COLO829 (cell line): ENCODE measurements at regions not wholly inside any gene's neighbourhood (a gene's known extent, or its start where the extent isn't known, plus 50 kb on each side); places are given as distances from the start of the nearest gene placed in this dataset.

ENCODE experiments used
- DNase-seq: peaks from one replicate; pipeline ENCODE4 v3.0.0; 2012; ENCODE audit warnings: low spot score

DNA sequence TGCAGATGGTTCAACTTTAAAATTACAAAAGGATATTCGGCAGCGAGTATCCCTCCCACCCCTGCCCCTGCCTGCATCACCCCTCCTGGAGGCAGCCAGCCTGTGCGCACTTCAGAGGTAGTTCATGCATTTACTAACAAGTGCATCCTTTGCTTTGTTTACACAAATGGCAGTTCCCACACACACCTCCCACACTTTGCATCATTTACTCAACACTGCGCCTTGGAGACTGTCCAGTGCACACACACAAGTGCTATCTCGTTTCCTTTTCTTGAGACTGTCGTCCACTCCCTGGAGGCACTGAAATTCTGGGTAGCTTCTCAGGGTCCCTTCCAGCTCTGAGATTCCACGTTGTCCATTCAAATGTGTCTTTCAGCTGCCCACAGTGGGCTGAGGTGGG lies 53.1 kb upstream of the VSX1 start:
- no peak for DNase-seq

DNA sequence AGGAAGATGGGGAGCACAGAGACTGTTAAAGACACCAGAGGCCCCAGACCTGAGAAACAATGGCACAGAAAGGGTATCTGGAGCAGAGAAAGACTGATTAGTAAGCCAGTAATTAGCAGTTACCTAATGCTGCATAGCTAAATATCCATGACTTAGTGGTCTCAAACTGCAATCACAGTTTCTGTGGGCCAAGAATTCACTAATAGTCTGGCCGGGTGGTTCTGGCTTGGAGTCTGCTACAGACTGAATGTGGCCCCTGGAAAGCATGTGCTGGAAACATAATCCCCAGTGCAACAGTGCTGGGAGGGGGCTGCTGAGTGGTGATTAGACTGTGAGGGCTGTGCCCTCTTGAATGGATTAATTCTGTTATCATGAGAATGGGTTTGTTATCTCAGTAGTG lies 54.1 kb upstream of the VSX1 start:
- no peak for DNase-seq

DNA sequence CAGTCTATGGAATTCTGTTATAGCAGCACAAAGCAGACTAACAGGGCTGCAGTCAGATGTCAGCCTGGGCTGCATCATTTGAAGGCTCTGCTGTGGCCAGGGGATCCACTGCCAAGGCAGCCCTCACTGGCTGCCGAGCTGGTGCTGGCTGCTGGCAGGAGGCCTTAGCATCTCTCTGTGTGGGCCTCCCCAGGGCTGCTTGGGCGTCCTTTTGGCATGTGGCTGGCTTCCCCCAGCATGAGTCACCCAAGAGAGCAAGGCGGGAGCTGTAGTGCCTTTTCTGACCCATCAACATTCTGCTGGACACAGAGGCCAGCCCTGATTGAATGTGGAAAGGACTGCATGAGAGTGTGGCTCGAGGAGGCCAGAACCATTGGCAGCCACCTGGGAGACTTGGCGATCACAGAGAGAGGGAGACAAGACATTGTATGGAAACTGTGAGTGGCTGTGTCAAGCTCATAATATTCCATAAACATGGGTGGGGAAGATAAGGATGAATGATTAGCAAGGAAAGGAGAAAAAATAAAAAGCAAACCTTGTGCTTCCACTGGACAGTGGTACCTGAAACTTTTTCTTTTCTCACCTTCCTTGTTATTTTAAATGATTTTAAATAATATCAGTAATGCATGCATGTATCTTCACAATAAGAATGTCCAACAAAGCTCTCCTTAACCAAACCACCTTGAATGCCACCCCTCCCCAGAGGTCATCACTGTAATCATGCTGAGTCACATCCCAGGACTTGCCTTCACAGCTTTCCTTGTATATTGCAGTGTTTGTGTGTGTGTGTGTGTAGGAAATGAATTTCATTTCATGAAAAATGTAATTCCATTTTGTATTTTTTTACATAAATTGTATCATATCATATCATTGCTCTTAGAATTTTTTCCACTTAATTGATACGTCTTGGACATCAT lies 55.0 kb upstream of the VSX1 start:
- peak; percentile 79 for DNase-seq

DNA sequence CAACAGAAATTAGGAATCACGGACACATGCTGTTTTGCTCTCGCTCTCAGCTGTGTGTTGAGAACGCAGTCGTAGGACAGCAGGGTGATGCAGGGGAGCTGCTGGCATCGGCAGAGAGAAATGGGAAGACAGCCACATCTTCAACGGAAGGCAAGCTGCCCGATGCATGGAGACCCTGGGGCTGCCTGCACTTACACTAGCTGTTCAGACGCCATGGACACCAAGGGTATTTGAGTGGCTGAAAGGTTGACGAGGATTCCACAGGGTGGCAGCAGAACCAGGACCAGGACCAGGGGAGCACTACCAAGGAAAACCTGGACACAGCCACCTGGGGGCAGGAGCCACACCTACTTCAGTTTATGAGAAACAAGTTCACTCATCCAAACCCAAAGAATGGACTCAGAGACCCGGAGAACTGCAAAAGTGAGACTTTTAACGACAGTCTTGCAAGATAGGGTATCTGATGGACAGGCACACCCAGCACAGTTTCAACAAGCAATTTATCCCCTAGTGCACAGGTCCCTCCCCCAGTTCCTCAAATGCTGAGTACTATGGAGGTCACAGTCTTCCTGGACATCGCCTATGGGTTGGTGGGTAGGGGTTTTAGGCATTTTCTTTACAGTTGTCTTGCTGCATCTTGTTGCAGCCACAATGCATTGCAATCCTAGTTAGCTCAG lies 56.3 kb upstream of the ENTPD6 start:
- DNase-seq = no peak

DNA sequence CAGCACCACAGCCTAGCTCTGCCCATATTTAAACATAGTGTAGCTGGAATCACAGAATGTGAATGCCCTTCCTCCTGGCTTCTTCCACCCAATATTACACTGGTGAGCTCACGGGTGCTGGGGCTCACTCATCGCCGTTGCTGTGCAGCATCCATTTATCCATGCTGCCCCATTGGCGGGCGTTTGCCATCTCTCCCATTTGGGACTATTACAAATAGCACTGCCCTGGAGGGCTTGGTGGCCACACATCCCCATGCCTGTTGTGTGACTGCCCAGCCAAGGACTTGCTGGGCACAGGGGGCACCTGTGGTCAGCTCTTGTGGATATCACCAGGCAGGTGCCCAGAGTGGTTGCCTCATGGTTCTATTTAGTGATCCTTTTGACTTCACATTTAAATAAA lies 54.5 kb upstream of the ENTPD6 start:
- DNase-seq = no peak

DNA sequence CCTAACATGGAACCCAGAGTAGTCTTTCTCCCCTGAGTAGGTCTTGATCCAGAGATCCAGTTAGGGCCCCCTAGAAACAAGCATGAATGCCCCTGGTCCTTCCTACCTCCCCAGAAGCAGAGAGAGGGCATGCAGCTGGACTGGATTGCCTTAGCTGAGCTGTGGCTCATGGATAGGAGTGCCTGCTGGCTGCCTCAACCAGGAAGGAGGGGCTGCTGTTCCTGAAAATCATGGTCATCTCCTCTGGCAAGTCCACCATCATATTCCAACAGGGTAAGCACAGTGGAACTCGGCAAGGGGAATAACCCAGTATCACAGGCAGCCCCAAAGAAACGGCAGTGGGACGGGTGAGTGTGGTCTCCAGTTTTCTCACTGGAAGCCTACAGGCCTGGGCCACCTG lies 53.1 kb upstream of the ENTPD6 start:
- no peak for DNase-seq

DNA sequence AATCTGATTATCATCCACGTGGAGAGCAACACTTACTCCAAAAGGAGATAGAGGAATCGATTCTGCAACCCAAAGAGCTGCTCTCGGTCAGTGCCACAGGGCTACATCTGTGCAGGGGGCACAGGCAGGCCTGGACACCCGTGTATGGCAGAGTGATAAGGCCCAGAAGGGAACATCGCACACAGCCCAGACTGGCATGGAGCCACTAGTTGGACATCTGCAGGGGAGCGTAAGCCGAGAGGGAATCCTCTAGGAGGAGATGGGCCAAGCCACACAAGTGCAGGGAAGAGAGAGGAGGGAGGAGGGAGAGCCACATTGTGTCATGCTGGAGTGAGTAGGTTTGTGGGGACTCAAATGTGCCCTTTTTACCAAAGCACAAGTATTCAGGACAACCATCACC lies 50.4 kb upstream of the ENTPD6 start:
- DNase-seq = no peak
